NCI-H748 (cell line): ENCODE measurements at regions not wholly inside any gene's neighbourhood (a gene's known extent, or its start where the extent isn't known, plus 50 kb on each side); places are given as distances from the start of the nearest gene placed in this dataset.

Experiments
- DNase-seq: peaks from one replicate; lab custom pipeline; 2025; ENCODE audit not compliant: unreplicated experiment; lab: John Stamatoyannopoulos, UW

- peak; percentile 78 for DNase-seq
Observed at GRCh38 chr2:209331291-209331844, 92.5 kb upstream of the MAP2 start.

GRCh38 chr2:209334188-209335017 is 89.4 kb upstream of the MAP2 start:
- DNase-seq, result peak; percentile 87

GRCh38 chr2:209340522-209340921 is 83.3 kb upstream of the MAP2 start:
- no peak for DNase-seq

GRCh38 chr2:209344349-209344748 is 79.5 kb upstream of the MAP2 start:
- no peak for DNase-seq

- no peak for DNase-seq
Observed at GRCh38 chr2:209348433-209348832, 75.4 kb upstream of the MAP2 start.

- no peak for DNase-seq
Observed at GRCh38 chr2:209351636-209352035, 72.2 kb upstream of the MAP2 start.

GRCh38 chr2:209358992-209359391 is 64.9 kb upstream of the MAP2 start:
- DNase-seq, result no peak

- no peak for DNase-seq
Observed at GRCh38 chr2:209367075-209367747, 56.6 kb upstream of the MAP2 start.

- DNase-seq, result no peak
Observed at GRCh38 chr2:209368406-209368805, 55.4 kb upstream of the MAP2 start.

- peak; percentile 37 for DNase-seq
Observed at GRCh38 chr2:209368914-209369313, 54.9 kb upstream of the MAP2 start.

GRCh38 chr2:209369656-209370055 is 54.2 kb upstream of the MAP2 start:
- DNase-seq, result no peak

GRCh38 chr2:209371407-209371806 is 52.4 kb upstream of the MAP2 start:
- DNase-seq, result no peak
